HFF-Myc (cell line): ENCODE measurements at regions not wholly inside any gene's neighbourhood (a gene's known extent, or its start where the extent isn't known, plus 50 kb on each side); places are given as distances from the start of the nearest gene placed in this dataset.

ENCODE experiments used
- DNase-seq: peaks from one replicate; pipeline ENCODE4 v3.0.0-alpha.2; 2011; ENCODE audit warnings: low read depth; ENCODE audit errors: extremely low read depth
- H3K4me3 ChIP-seq: replicated peaks from 2 replicates; pipeline ENCODE4 v1.5.1; 2011; ENCODE audit warnings: low read depth, mild to moderate bottlenecking, control low read depth, low read length
- TF ChIP-seq, protein P1 (sequence below): IDR thresholded peaks from 2 replicates; pipeline ENCODE4 v1.5.1; 2012; ENCODE audit warnings: mild to moderate bottlenecking, low read depth, low read length, control low read depth; ENCODE audit errors: missing control alignments

DNA sequence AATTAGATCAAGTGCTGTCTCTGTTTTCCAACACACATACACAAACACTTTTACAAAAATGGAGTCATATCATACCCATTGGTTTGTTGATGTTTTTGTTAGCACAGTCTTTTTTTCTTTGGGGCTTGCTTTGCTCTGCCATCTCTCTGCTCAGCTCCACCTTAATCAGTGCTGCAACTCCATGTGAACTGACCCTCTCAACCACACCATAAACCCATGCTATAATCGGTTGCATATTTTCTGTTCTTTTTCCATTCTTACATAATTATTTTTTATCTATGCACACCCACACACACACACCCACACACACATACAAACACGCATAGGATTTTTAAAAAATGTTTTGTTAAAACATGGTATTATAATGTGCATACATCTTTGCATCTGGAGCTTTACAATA, 91.0 kb upstream of the CDH13 start:
- DNase-seq, result no peak
- H3K4me3 ChIP-seq, result no peak overlapping the region
- TF ChIP-seq, protein P1, sequence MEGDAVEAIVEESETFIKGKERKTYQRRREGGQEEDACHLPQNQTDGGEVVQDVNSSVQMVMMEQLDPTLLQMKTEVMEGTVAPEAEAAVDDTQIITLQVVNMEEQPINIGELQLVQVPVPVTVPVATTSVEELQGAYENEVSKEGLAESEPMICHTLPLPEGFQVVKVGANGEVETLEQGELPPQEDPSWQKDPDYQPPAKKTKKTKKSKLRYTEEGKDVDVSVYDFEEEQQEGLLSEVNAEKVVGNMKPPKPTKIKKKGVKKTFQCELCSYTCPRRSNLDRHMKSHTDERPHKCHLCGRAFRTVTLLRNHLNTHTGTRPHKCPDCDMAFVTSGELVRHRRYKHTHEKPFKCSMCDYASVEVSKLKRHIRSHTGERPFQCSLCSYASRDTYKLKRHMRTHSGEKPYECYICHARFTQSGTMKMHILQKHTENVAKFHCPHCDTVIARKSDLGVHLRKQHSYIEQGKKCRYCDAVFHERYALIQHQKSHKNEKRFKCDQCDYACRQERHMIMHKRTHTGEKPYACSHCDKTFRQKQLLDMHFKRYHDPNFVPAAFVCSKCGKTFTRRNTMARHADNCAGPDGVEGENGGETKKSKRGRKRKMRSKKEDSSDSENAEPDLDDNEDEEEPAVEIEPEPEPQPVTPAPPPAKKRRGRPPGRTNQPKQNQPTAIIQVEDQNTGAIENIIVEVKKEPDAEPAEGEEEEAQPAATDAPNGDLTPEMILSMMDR, result no peak

DNA sequence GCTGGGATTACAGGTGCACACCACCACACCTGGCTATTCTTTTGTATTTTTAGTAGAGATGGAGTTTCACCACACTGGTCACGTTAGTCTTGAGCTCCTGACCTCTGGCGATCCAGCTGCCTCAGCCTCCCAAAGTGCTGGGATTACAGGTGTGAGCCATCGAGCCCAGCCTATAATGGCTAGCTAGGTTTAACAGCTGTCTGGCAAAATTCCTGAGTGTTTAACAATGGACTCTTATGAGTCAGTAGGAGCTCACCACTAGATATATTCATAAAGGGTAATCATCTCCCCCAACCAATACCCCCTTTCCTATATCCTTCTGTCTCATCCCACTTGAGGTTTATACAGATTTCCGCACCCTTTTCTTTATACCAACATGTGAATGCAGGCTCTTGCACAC, 91.5 kb upstream of the CDH13 start:
- no peak overlapping the region for H3K4me3 ChIP-seq
- TF ChIP-seq, protein P1, result no peak

GRCh38 chr16:82533189-82533588, 93.6 kb upstream of the CDH13 start:
- no peak overlapping the region for H3K4me3 ChIP-seq
- TF ChIP-seq, protein P1, result no peak
- no peak for DNase-seq

More for the DNA sequence above, 91.5 kb upstream of the CDH13 start:
- no peak for DNase-seq

- no peak for DNase-seq
- no peak overlapping the region for H3K4me3 ChIP-seq
- TF ChIP-seq, protein P1, result no peak
These were observed 95.9 kb upstream of the CDH13 start for GRCh38 chr16:82530883-82531282.

GRCh38 chr16:82527101-82527500, 99.7 kb upstream of the CDH13 start:
- TF ChIP-seq, protein P1, result no peak
- no peak overlapping the region for H3K4me3 ChIP-seq
- DNase-seq, result no peak

DNA sequence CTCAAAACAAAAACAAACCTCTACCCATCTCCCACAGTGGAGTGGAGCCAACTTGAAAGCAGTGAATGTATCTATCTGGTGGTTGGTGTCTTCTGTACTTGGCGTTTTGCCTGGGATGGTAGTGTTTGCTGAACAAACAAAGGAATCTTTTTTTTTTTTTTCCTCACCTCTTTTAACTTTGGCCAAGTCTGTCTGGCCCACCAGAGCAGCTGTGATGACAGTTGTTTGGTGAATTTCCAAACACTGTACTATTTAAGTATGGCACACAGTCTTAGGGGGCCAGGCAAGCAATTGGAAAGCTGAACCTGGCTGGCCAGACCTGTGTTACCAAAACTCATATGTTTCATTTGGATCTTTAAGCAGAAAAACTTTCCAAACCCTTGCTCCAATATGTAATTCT, 101.8 kb upstream of the CDH13 start:
- TF ChIP-seq, protein P1, result no peak
- no peak for DNase-seq
- no peak overlapping the region for H3K4me3 ChIP-seq

- TF ChIP-seq, protein P1, result no peak
- DNase-seq, result no peak
- no peak overlapping the region for H3K4me3 ChIP-seq
These were observed 103.0 kb upstream of the CDH13 start for GRCh38 chr16:82523815-82524214.
